ENCODE measurements at regions not wholly inside any gene's neighbourhood (a gene's known extent, or its start where the extent isn't known, plus 50 kb on each side); places are given as distances from the start of the nearest gene placed in this dataset.

- Histone ChIP-seq H3K9me3 (ENCODE audit: control insufficient read depth in 1 of 2, insufficient read depth in 1 of 2, low read length in 2 of 2) (no peaks in the 10 kb centered on the region), H3K36me3 (ENCODE audit: insufficient read depth, low read length) (no peaks in the 10 kb centered on the region), H3K27ac (ENCODE audit: low read depth in 1 of 2, low read length in 2 of 2) (no peak overlapping the region), H3K4me1 (ENCODE audit: insufficient read depth, low read length) (no peaks in the 10 kb centered on the region), H3K4me3 (ENCODE audit: low read length) (no peak overlapping the region), H3K27me3 (ENCODE audit: control insufficient read depth in 1 of 2, insufficient read depth in 2 of 2, low read length in 2 of 2) (no peaks in the 10 kb centered on the region)
- TF ChIP-seq CTCF (IDR thresholded peaks at IDR 0.05), result no peak
- intact Hi-C loops (cut with DNase I, micrococcal nuclease), result no loop called here
- ATAC-seq (ENCODE audit: poor library complexity), result no peak
- no peak for DNase-seq
- ChIA-PET CTCF (interaction anchor here (0.7 kb wide), 1 partner anchor 1254 kb away, joined by 3 read pairs; no protein-coding TSS in a partner anchor), POLR2A (no interaction called here)
- Mint-ChIP-seq H3K4me1 (ENCODE audit: low read depth) (no peaks in the 10 kb centered on the region), H3K9me3 (peaks cover 3% of the 10 kb centered on the region), H3K27ac (no peak overlapping the region), H3K36me3 (ENCODE audit: low read depth) (no peaks in the 10 kb centered on the region), H3K4me3 (no peak overlapping the region), H3K27me3 (no peaks in the 10 kb centered on the region)
These were observed 253.7 kb downstream of the HNMT start for GRCh38 chr2:138217975-138218374.

GRCh38 chr2:138218397-138218796 is 254.1 kb downstream of the HNMT start:
- H3K27me3 Mint-ChIP-seq, result no peaks in the 10 kb centered on the region
- no peak overlapping the region for H3K4me3 ChIP-seq (ENCODE audit: low read length)
- H3K27ac Mint-ChIP-seq, result no peak overlapping the region
- H3K4me1 Mint-ChIP-seq (ENCODE audit: low read depth), result no peaks in the 10 kb centered on the region
- H3K4me1 ChIP-seq (ENCODE audit: insufficient read depth, low read length), result no peaks in the 10 kb centered on the region
- no peaks in the 10 kb centered on the region for H3K27me3 ChIP-seq (ENCODE audit: control insufficient read depth in 1 of 2, insufficient read depth in 2 of 2, low read length in 2 of 2)
- intact Hi-C loops (cut with DNase I, micrococcal nuclease), result no loop called here
- H3K36me3 Mint-ChIP-seq (ENCODE audit: low read depth), result no peaks in the 10 kb centered on the region
- peaks cover 3% of the 10 kb centered on the region for H3K9me3 Mint-ChIP-seq
- DNase-seq (no peak), ATAC-seq (ENCODE audit: poor library complexity) (no peak)
- CTCF ChIA-PET, result no interaction called here
- POLR2A ChIA-PET, result no interaction called here
- H3K9me3 ChIP-seq (ENCODE audit: control insufficient read depth in 1 of 2, insufficient read depth in 1 of 2, low read length in 2 of 2), result no peaks in the 10 kb centered on the region
- H3K4me3 Mint-ChIP-seq, result no peak overlapping the region
- TF ChIP-seq CTCF (IDR thresholded peaks at IDR 0.05), result no peak
- H3K27ac ChIP-seq (ENCODE audit: low read depth in 1 of 2, low read length in 2 of 2), result no peak overlapping the region
- H3K36me3 ChIP-seq (ENCODE audit: insufficient read depth, low read length), result no peaks in the 10 kb centered on the region

- no peak overlapping the region for H3K27ac Mint-ChIP-seq
- H3K4me3 Mint-ChIP-seq, result no peak overlapping the region
- ATAC-seq (ENCODE audit: poor library complexity) (no peak), DNase-seq (no peak)
- ChIA-PET POLR2A (no interaction called here), CTCF (no interaction called here)
- H3K27me3 Mint-ChIP-seq, result no peaks in the 10 kb centered on the region
- peaks cover 3% of the 10 kb centered on the region for H3K9me3 Mint-ChIP-seq
- Histone ChIP-seq H3K9me3 (ENCODE audit: control insufficient read depth in 1 of 2, insufficient read depth in 1 of 2, low read length in 2 of 2) (no peaks in the 10 kb centered on the region), H3K4me1 (ENCODE audit: insufficient read depth, low read length) (no peaks in the 10 kb centered on the region), H3K27me3 (ENCODE audit: control insufficient read depth in 1 of 2, insufficient read depth in 2 of 2, low read length in 2 of 2) (no peaks in the 10 kb centered on the region), H3K27ac (ENCODE audit: low read depth in 1 of 2, low read length in 2 of 2) (no peak overlapping the region), H3K36me3 (ENCODE audit: insufficient read depth, low read length) (no peaks in the 10 kb centered on the region), H3K4me3 (ENCODE audit: low read length) (no peak overlapping the region)
- H3K36me3 Mint-ChIP-seq (ENCODE audit: low read depth), result no peaks in the 10 kb centered on the region
- TF ChIP-seq CTCF (IDR thresholded peaks at IDR 0.05), result no peak
- intact Hi-C loops (cut with DNase I, micrococcal nuclease), result no loop called here
- H3K4me1 Mint-ChIP-seq (ENCODE audit: low read depth), result no peaks in the 10 kb centered on the region
These were observed 255.7 kb downstream of the HNMT start for GRCh38 chr2:138219961-138220360.

Measured in CD4-positive, alpha-beta T cell (primary cell).